Mammary epithelial cell (primary cell): ENCODE measurements at regions not wholly inside any gene's neighbourhood (a gene's known extent, or its start where the extent isn't known, plus 50 kb on each side); places are given as distances from the start of the nearest gene placed in this dataset.
"Not testable (repeated sequence)": the region's sequence is repeated elsewhere in the genome, so short reads cannot be mapped to it uniquely, and the experiment has no call there.

Experiments
- EZH2 ChIP-seq: IDR thresholded peaks from 2 replicates; pipeline ENCODE4 v1.6.1; 2012; ENCODE audit warnings: low read length, inconsistent platforms, borderline replicate concordance
- TF ChIP-seq, protein P1 (sequence below), 2 donors: IDR thresholded peaks in 1 of 2; conservative IDR thresholded peaks in 1 of 2; 2 replicates each; pipeline ENCODE4 v1.5.1; 2011 to 2012; ENCODE audit warnings: inconsistent platforms in 2 of 2, low read length in 2 of 2, mild to moderate bottlenecking in 2 of 2, control low read depth in 1 of 2, low read depth in 1 of 2; ENCODE audit not compliant: insufficient read depth in 1 of 2; ENCODE audit errors: extremely low read depth in 1 of 2

- TF ChIP-seq, protein P1, sequence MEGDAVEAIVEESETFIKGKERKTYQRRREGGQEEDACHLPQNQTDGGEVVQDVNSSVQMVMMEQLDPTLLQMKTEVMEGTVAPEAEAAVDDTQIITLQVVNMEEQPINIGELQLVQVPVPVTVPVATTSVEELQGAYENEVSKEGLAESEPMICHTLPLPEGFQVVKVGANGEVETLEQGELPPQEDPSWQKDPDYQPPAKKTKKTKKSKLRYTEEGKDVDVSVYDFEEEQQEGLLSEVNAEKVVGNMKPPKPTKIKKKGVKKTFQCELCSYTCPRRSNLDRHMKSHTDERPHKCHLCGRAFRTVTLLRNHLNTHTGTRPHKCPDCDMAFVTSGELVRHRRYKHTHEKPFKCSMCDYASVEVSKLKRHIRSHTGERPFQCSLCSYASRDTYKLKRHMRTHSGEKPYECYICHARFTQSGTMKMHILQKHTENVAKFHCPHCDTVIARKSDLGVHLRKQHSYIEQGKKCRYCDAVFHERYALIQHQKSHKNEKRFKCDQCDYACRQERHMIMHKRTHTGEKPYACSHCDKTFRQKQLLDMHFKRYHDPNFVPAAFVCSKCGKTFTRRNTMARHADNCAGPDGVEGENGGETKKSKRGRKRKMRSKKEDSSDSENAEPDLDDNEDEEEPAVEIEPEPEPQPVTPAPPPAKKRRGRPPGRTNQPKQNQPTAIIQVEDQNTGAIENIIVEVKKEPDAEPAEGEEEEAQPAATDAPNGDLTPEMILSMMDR (conservative IDR thresholded peaks at IDR 0.05 in 1 of 2, IDR thresholded peaks at IDR 0.05 in 1 of 2; ENCODE audit: extremely low read depth in 1 of 2, insufficient read depth in 1 of 2, low read depth in 1 of 2, low read length in 2 of 2), result not testable (repeated sequence)
- TF ChIP-seq EZH2, result not testable (repeated sequence)
Measured at GRCh38 chr4:189665712-189666305, 274.9 kb upstream of the FRG1 start.
